K562 (cell line): ENCODE measurements at regions not wholly inside any gene's neighbourhood (a gene's known extent, or its start where the extent isn't known, plus 50 kb on each side); places are given as distances from the start of the nearest gene placed in this dataset.

Experiments
- ATAC-seq: fragments of 200-7000 bp; cut with Tn5 transposase; 3 replicates; pipeline ENCODE4 v1.9.1; 2020; ENCODE audit warnings: moderate library complexity
- BruUV-seq: library from RNA; stranded (reverse); fragments of 400-500 nt; replicated peaks from 2 replicates; lab custom pipeline; 2021; lab: Mats Ljungman, UMichigan
- CTCF ChIA-PET: fragments of 300-600 bp; formaldehyde crosslinking; extraction: SDS; loops from one replicate; lab custom pipeline; 2021; ENCODE audit warnings: low intra/inter-chr PET ratio; lab: Yijun Ruan, JAX
- POLR2A ChIA-PET: fragments of 300-600, 350-650 bp; sonication (Branson Sonifier 250); formaldehyde crosslinking; extraction: SDS; loops from one replicate; lab custom pipeline; 2021; ENCODE audit warnings: antibody characterized with exemption, inconsistent platforms; lab: Yijun Ruan, JAX
- DNase-seq, 4 experiments: peaks; one replicate each; pipeline versions ENCODE4 v3.0.0 to v3.0.0-alpha.2; 2011 to 2018; ENCODE audit warnings: low spot score in 3 of 4, mixed read lengths in 3 of 4; ENCODE audit errors: extremely low read depth in 1 of 4
- FAIRE-seq: peaks from 2 replicates; lab custom pipeline; 2011; peaks lifted over from hg19 to GRCh38; lab: Jason Lieb, UNC
- H2AFZ ChIP-seq: 2 replicates; pipeline ENCODE4 v1.6.0; 2011; ENCODE audit warnings: low read depth, low read length, control low read depth, inconsistent platforms
- H3K27ac ChIP-seq: fragments of 200-600 bp; 3 replicates; pipeline ENCODE4 v1.8.0; 2011; ENCODE audit warnings: low read depth, mild to moderate bottlenecking, control low read depth, inconsistent platforms, low read length, moderate library complexity, mixed read lengths; ENCODE audit errors: extremely low read depth
- H3K27me3 ChIP-seq, 2 experiments: fragments of 300-600 bp in 1 of 2; 2 replicates in 1 of 2; 3 replicates in 1 of 2; pipeline versions ENCODE4 v1.6.0 to v1.8.0; 2011; ENCODE audit warnings: inconsistent platforms in 2 of 2, low read length in 2 of 2, mild to moderate bottlenecking in 1 of 2, mixed read lengths in 1 of 2, moderate library complexity in 1 of 2; ENCODE audit not compliant: control insufficient read depth in 2 of 2, insufficient read depth in 2 of 2
- H3K36me3 ChIP-seq: fragments of 300-600 bp; 3 replicates; pipeline ENCODE4 v1.8.0; 2011; ENCODE audit warnings: mild to moderate bottlenecking, low read length, inconsistent platforms; ENCODE audit not compliant: control insufficient read depth, insufficient read depth
- H3K4me1 ChIP-seq, 2 experiments: fragments of 200-600 bp in 1 of 2; replicated peaks in 1 of 2; 2 replicates in 1 of 2; 3 replicates in 1 of 2; pipeline versions ENCODE4 v1.5.1 to v1.8.0; 2011; ENCODE audit warnings: inconsistent platforms in 2 of 2, low read length in 2 of 2, mild to moderate bottlenecking in 1 of 2, mixed read lengths in 1 of 2, moderate library complexity in 1 of 2; ENCODE audit not compliant: control insufficient read depth in 2 of 2, insufficient read depth in 2 of 2
- H3K4me2 ChIP-seq: 2 replicates; pipeline ENCODE4 v1.6.1; 2011; ENCODE audit warnings: low read length, control low read depth, inconsistent platforms, mixed read lengths; ENCODE audit not compliant: insufficient read depth
- H3K4me3 ChIP-seq: fragments of 200-600 bp; sonication (generic), shearing (Covaris generic); 2 replicates; pipeline ENCODE4 v1.5.1; 2016; ENCODE audit warnings: control low read depth, inconsistent platforms
- H3K79me2 ChIP-seq: fragments of 200-600 bp; 3 replicates; pipeline ENCODE4 v1.8.0; 2011; ENCODE audit warnings: low read length, inconsistent platforms; ENCODE audit not compliant: control insufficient read depth, insufficient read depth
- H3K9ac ChIP-seq, 2 experiments: 2 replicates each; pipeline versions ENCODE4 v1.6.0 to v1.6.1; 2011; ENCODE audit warnings: low read depth in 2 of 2, low read length in 2 of 2, control low read depth in 1 of 2, inconsistent platforms in 1 of 2, mild to moderate bottlenecking in 1 of 2, mixed read lengths in 1 of 2; ENCODE audit not compliant: insufficient read depth in 1 of 2
- H3K9me1 ChIP-seq: one replicate; pipeline ENCODE4 v1.6.0; 2011; ENCODE audit warnings: inconsistent platforms, mild to moderate bottlenecking, low read length, moderate library complexity; ENCODE audit not compliant: control insufficient read depth, insufficient read depth
- H3K9me3 ChIP-seq: replicated peaks from 2 replicates; pipeline ENCODE4 v1.5.1; 2011; ENCODE audit warnings: low read depth, low read length, inconsistent platforms; ENCODE audit not compliant: control insufficient read depth, insufficient read depth
- H4K20me1 ChIP-seq: replicated peaks from 2 replicates; pipeline ENCODE4 v1.6.1; 2011; ENCODE audit warnings: low read length, inconsistent platforms, mixed read lengths; ENCODE audit not compliant: control insufficient read depth, insufficient read depth
- ELF2 ChIP-seq: fragments of 250-450 bp; sonication (Bioruptor Pico); IDR thresholded peaks from 2 replicates; pipeline ENCODE4 v1.5.0; 2021; ENCODE audit warnings: mild to moderate bottlenecking
- FOSL1 ChIP-seq: fragments of 200-800 bp; sonication (Bioruptor generic); conservative IDR thresholded peaks from 2 replicates; pipeline ENCODE4 v1.6.1; 2016; ENCODE audit warnings: missing genetic modification characterization, missing compliant biosample characterization
- HCFC1 ChIP-seq: IDR thresholded peaks from 2 replicates; pipeline ENCODE4 v1.6.1; 2012; ENCODE audit warnings: low read depth, low read length, improper control_type of control experiment
- JUN ChIP-seq, 2 experiments: sonication (generic) in 1 of 2; formaldehyde crosslinking in 1 of 2; IDR thresholded peaks; 2 replicates each; pipeline versions ENCODE4 v1.6.1 to v1.8.0; 2012 to 2022; ENCODE audit warnings: borderline replicate concordance in 2 of 2, mild to moderate bottlenecking in 2 of 2, improper control_type of control experiment in 1 of 2, low read depth in 1 of 2, low read length in 1 of 2, missing genetic modification reagents in 1 of 2
- SMC3 ChIP-seq: conservative IDR thresholded peaks from 2 replicates; pipeline ENCODE4 v1.6.1; 2011; ENCODE audit warnings: low read depth, low read length, improper control_type of control experiment; ENCODE audit not compliant: insufficient read depth
- SOX6 ChIP-seq: fragments of 450-650 bp; IDR thresholded peaks from 2 replicates; pipeline ENCODE4 v1.6.1; 2014; ENCODE audit warnings: mild to moderate bottlenecking
- TEAD4 ChIP-seq, 2 experiments: sonication (generic) in 1 of 2; formaldehyde crosslinking in 1 of 2; IDR thresholded peaks; 2 replicates each; pipeline versions ENCODE4 v1.6.1 to v1.8.0; 2012 to 2022; ENCODE audit warnings: borderline replicate concordance in 1 of 2, inconsistent platforms in 1 of 2, low read length in 1 of 2, mild to moderate bottlenecking in 1 of 2, missing genetic modification reagents in 1 of 2
- ZNF512 ChIP-seq: IDR thresholded peaks from 2 replicates; pipeline ENCODE4 v1.6.1; 2016; ENCODE audit warnings: missing genetic modification characterization, missing compliant biosample characterization
- WGBS: fragments of 100-300 bp; shearing (Covaris generic); methylation state at CpG from one replicate; pipeline ENCODE4 v1.1.6; 2016; ENCODE audit warnings: low coverage, mixed read lengths; ENCODE audit not compliant: insufficient coverage; ENCODE audit errors: missing lambda C conversion rate; 5-methylcytosine and 5-hydroxymethylcytosine counted together
- in situ Hi-C: fragments of 300-500 bp; cut with MboI; formaldehyde crosslinking; loops from 4 replicates; pipeline ENCODE4 v1.15.0; 2018; ENCODE audit warnings: inconsistent platforms, mixed read lengths
- intact Hi-C: fragments of 100-400 bp; cut with micrococcal nuclease; formaldehyde crosslinking; loops from 2 replicates; pipeline ENCODE4 v1.14.2; 2022

DNA sequence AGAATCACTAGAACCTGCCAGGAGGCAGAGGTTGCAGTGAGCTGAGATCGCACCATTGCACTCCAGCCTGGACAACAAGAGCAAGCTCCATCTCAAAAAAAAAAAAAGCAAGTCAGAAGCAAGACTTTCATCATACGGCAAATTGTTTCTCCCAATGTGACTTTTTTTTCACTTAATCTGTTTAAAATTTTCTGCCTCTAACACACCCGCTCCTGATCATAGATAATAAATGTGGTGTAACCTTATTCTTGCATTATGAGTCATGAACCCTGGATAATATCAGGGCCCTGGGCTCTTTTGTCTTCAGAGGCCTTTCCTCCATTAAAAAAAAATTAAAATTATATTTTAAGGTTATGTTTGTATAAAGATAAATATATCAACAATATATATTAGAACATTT is 111.4 kb upstream of the JCAD start (continued):
- TF ChIP-seq ELF2 (CRISPR knock-in tag) (no peak), JUN (IDR thresholded peaks at IDR 0.05; ENCODE audit: borderline replicate concordance, low read depth, low read length) (peak; percentile 57; the same call in 1 of the 2 replicates), JUN (CRISPR knock-in tag; IDR thresholded peaks at IDR 0.05; ENCODE audit: borderline replicate concordance) (no peak), SOX6 (peak; percentile 48), TEAD4 (IDR thresholded peaks at IDR 0.05; ENCODE audit: low read length) (peak; percentile 33; the same call in 1 of the 2 replicates), TEAD4 (CRISPR knock-in tag; IDR thresholded peaks at IDR 0.05; ENCODE audit: borderline replicate concordance) (no peak), HCFC1 (no peak), FOSL1 (peak; percentile 79)

DNA sequence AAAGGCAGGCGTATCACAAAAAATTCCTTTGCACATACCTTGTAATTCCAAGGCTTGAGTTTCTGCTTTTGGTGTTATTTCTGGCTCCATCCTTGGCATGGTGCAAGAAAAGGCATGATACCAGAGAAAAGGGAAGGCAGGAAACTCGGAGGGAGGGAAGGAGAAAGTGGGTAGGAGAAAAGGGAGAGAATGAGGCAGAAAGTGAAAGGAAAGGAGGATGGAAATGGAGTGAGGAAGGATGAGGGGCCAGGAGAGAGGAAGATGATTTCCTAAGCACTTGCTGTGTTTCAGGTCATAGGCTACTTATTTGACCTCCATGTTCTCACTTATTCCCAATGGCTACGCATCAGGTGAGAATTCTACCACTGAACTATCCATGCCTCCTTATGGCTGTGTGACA is 110.8 kb upstream of the JCAD start:
- Histone ChIP-seq H3K27me3 (peaks cover 2 to 17% of the 10 kb centered on the region in 2 experiments; a peak in 3 of 5 replicates), H3K9me3 (no peaks in the 10 kb centered on the region), H4K20me1 (no peaks in the 10 kb centered on the region), H3K79me2 (no peaks in the 10 kb centered on the region), H3K4me2 (no peak overlapping the region), H2AFZ (no peak overlapping the region), H3K9me1 (no peaks in the 10 kb centered on the region), H3K4me3 (no peak overlapping the region), H3K27ac (no peak overlapping the region), H3K9ac (no peak overlapping the region), H3K4me1 (peaks cover 0 to 9% of the 10 kb centered on the region in 2 experiments; a peak in 2 of 5 replicates), H3K36me3 (no peaks in the 10 kb centered on the region)
- no peak for ATAC-seq
- BruUV-seq, result no TSS peak
- POLR2A ChIA-PET, result no interaction called here
- CTCF ChIA-PET, result no interaction called here
- peak; percentile 15 for FAIRE-seq
- intact Hi-C loops (no loop called here), in situ Hi-C loops (no loop called here)
- TF ChIP-seq ZNF512 (tag) (peak; percentile 39; the same call in 1 of the 2 replicates), SMC3 (no peak)
- no peak for DNase-seq
- 67% methylated on average over 3 of the region's 3 CpGs for WGBS
